ENCODE measurements at regions not wholly inside any gene's neighbourhood (a gene's known extent, or its start where the extent isn't known, plus 50 kb on each side); places are given as distances from the start of the nearest gene placed in this dataset.

DNA sequence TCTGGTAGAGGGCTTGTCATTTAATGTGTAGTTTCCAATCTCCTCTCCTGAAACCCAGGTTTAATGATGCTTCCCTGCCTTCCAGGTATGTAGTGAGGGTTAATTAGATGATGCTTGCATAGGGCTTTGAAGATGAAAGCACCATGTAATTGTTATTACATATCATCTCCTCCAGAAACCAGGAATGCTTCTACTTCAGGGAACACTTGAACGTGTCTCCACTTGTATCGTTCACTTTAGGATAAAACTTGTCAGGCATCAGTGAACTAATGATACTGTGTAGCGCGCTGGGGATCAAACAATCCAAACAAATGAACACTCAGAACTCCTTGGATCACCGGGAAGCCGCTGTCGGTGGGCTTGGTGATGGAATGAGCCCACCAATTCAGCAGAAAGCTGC is 260.9 kb upstream of the FZD8 start:
- TF ChIP-seq, protein P1, sequence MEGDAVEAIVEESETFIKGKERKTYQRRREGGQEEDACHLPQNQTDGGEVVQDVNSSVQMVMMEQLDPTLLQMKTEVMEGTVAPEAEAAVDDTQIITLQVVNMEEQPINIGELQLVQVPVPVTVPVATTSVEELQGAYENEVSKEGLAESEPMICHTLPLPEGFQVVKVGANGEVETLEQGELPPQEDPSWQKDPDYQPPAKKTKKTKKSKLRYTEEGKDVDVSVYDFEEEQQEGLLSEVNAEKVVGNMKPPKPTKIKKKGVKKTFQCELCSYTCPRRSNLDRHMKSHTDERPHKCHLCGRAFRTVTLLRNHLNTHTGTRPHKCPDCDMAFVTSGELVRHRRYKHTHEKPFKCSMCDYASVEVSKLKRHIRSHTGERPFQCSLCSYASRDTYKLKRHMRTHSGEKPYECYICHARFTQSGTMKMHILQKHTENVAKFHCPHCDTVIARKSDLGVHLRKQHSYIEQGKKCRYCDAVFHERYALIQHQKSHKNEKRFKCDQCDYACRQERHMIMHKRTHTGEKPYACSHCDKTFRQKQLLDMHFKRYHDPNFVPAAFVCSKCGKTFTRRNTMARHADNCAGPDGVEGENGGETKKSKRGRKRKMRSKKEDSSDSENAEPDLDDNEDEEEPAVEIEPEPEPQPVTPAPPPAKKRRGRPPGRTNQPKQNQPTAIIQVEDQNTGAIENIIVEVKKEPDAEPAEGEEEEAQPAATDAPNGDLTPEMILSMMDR (conservative IDR thresholded peaks at IDR 0.05) = no peak
- TF ChIP-seq ZFX (IDR thresholded peaks at IDR 0.05) = no peak

All from C4-2B (cell line).